GM12864 (cell line): ENCODE measurements at regions not wholly inside any gene's neighbourhood (a gene's known extent, or its start where the extent isn't known, plus 50 kb on each side); places are given as distances from the start of the nearest gene placed in this dataset.

ENCODE experiments used
- DNase-seq: peaks from one replicate; pipeline ENCODE4 v3.0.0-alpha.2; 2011; ENCODE audit warnings: low read depth
- H3K4me3 ChIP-seq: 2 replicates; pipeline ENCODE4 v1.5.1; 2011; ENCODE audit warnings: mild to moderate bottlenecking, low read depth, low read length, control low read depth
- CTCF ChIP-seq: IDR thresholded peaks from 2 replicates; pipeline ENCODE4 v1.5.1; 2011; ENCODE audit warnings: low read depth, mild to moderate bottlenecking, moderate library complexity, low read length, control low read depth, inconsistent platforms; ENCODE audit errors: missing control alignments

GRCh38 chr3:48067271-48067670 lies 51.1 kb upstream of the MAP4 start:
- H3K4me3 ChIP-seq = no peak overlapping the region
- TF ChIP-seq CTCF = no peak
- no peak for DNase-seq
